Ovary (tissue), 3 donors: ENCODE measurements at regions not wholly inside any gene's neighbourhood (a gene's known extent, or its start where the extent isn't known, plus 50 kb on each side); places are given as distances from the start of the nearest gene placed in this dataset.

ENCODE experiments used
- CTCF ChIP-seq, 3 donors: fragments of 450-650 bp in 2 of 3; fragments of 200-600 bp in 1 of 3; IDR thresholded peaks; one replicate each; pipeline versions ENCODE4 v1.5.1 to v1.8.0; 2016 to 2022; ENCODE audit warnings: antibody characterized with exemption in 3 of 3, mild to moderate bottlenecking in 1 of 3
- POLR2A ChIP-seq: fragments of 450-650 bp; IDR thresholded peaks from one replicate; pipeline ENCODE4 v1.6.1; 2017; ENCODE audit warnings: antibody characterized with exemption, mild to moderate bottlenecking, moderate library complexity
- donor health status: DM: no; HTN: no; CAD: no.

GRCh38 chr12:130097798-130098255 lies 64.4 kb upstream of the FZD10 start:
- TF ChIP-seq CTCF (IDR thresholded peaks at IDR 0.05) (no peak), POLR2A (no peak)
